Activated naive CD4-positive, alpha-beta T cell treated with Interleukin-2 at 50 U/mL for 16 hours (primary cell): ENCODE measurements at regions not wholly inside any gene's neighbourhood (a gene's known extent, or its start where the extent isn't known, plus 50 kb on each side); places are given as distances from the start of the nearest gene placed in this dataset.
"Not testable (repeated sequence)": the region's sequence is repeated elsewhere in the genome, so short reads cannot be mapped to it uniquely, and the experiment has no call there.

Experiments used
- DNase-seq: peaks from one replicate; pipeline ENCODE4 v3.0.0-alpha.2; 2020

DNA sequence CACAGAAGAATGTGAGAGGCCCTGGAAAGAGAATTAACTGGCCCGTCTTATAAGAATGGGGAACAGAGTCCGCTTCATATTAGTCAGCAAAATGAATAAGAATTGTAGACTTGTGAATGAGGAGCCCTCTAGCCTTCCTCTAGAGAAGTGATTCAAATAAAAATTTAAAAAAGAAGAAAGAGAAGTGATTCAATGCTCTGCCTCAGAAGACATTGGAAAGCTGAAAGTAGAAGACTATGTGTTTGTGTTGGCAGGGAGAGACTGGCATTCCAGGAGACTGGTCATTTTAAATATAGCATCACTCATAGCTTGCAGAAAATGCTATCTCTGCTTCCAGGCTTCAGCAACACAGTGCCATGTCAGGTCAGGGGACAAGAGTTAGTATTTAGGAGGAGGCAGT, 190.6 kb upstream of the HS3ST3A1 start:
- DNase-seq: no peak

DNA sequence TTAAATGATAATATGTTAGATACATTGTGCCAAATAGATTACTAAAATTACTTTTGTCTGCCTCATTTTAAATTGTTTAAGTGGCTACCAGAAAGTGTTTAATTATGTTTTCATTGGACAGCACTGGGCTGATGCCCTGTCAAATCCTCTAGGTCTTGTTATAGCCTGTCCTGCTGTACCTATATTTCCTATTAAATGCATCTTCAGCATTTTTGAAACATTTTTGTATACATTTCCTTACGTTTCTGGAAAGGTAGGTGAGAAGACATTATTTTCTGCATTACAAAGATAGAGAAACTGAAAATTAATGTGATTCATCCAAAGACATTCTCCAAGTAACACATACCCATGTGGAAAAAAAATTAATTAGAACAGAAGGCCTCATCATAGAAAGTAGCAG, 192.2 kb upstream of the HS3ST3A1 start:
- DNase-seq: no peak

DNA sequence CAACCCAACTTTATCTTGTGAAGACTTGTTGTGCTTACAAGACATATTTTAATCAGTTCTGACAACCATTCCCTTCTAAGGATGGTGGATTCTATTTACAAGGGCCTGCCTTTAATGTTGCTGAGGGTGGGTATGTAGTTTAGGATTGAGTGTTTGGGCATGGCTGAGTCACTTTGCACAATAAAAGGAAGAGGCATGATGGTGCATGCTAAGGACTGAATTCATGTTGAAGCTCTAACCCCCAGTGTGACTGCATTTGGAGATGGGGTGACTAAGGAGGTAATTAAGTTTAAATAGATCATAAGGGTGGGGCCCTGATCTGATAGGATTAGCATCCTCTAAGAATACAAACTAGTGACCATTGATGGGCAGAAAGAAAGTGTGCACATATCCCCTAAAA, 196.1 kb upstream of the HS3ST3A1 start:
- no peak for DNase-seq

DNA sequence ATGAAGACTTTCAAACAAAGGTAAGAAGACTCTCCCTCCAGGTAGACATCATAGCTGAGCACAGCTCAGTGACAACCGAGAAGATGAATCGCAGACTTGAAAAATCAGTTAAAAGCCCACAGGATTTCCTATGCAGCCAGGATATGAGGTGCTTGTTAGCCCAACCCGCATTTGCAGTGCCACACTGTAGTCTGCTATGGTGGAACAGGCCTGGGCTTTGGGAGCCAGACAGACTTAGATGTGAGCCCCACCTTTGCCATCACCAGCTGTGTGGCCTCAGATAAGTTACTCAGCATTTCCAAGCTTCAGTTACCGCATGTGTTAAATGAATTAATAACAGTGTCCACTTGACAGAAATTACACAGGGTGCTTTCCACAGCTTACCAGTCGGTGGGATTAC, 204.4 kb upstream of the HS3ST3A1 start:
- no peak for DNase-seq

DNA sequence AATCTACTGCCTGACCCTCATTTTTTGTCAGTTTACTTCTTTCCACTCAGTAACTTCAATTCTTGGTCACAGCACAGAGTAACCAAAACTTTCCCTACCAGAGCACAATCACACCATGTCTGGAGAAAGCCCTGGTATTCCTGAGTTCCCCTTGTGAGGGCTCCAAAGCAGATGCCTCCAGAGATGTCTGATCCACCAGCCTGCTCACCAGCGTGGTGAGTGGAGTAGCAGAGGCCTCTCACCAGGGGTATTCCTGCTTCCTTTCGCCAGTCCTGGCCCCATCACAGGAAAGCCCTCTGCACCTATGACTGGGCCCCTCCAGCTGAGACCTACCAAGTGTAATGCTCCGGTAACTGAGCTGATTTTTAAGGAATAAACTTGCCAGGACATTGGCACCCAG, 205.4 kb upstream of the HS3ST3A1 start:
- DNase-seq: no peak

DNA sequence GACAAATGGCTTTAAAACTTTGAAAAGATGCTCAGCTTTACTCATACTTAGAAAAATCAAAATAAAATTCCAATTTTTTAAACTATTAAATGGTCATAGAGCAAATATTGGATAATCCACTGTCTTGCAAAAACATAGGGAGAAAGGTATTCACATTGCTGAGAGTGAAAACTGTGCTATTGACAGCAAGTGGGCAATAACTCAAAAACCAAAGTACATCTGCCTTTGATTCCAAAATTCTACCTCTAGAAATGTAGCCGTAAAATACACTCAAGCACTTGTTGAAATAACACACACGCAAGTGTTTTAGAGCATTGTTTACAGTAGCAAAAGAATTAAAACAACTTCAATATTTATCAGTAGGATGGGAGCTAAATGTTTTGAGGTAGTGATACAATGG, 210.6 kb upstream of the HS3ST3A1 start:
- DNase-seq: no peak

DNA sequence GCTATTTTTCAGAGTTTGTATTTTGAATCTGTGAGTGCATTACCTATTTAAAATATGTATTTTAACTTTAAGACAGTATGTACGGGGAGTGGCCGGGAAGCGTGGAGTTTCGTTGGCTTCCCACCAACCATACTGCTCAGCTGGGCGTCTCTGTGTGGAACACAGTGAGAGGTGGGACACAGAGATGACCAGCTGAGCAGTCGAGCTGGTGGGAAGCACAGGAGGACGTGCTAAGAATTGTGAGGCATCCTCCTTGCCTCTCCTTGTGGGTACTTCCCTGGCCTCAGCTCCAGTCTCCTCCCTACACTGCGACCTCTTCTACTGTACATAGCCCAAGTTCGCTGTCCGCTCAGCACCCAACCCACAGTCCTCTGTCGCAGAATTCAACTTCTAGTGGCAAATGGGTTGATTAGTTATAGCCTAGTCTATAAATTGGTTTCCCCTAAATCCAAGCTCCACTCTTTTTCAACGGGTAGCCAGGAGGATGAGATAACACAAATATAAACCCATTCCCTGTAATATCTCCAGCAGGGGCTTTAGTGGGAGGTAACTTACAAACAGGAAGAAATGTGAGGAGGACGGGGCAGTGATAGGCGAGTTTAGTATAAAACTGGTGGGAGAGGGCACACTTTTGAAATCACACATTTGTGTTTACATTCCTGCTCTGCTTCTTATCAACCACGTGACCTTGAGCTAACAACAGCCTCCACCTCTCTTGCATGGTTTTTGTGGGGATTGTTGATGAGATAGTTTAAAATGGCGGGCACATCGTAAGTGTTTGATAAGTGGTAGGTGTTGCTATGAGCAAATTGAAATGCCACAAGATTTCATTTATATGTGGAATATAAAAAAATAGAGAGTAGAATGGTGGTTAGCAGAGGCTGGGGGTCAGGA, 211.9 kb upstream of the HS3ST3A1 start:
- DNase-seq: no peak

DNA sequence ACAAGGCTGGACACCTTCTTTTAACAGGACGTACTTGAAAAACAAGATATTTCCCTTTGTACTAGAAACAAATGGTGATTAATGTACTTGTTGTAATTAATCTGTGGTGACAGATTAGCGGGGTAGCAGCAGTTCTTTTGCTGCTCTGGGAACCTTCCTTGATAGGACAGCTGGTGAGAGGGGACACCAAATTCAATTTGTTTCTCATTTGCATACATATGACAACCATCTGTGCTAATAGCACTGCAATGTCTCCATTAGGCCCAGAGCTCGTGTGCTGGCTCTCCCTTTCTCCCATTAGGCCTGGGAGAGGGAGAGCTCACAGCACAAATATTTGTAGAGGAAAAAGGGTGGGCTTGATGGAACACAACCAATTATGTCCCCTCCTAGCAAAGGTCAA, 221.0 kb upstream of the HS3ST3A1 start:
- DNase-seq: no peak

DNA sequence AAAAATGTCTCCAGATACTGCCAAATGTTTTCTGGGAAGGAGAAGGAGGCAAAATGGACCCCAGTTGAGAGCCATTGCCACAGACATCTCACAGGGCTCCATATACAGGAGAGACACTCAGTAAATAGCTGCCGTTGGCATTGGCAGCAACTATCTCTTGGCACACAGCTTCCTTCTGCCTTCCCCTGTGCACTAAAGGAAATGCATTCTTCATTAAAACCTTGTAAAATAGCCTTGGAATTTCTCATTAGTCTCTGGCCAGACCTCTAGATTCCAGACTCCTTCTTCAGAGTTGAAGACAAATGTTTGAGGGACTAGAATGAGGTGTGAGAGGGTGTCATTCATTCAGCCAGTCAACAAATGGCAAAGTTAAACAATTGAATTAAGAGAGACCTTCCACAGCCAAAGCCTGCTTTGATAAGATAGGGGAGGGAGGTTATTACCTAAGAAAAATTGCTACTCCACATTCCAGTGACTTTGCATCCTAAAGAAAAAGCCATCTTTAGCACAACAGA, 223.9 kb upstream of the HS3ST3A1 start:
- DNase-seq: no peak

DNA sequence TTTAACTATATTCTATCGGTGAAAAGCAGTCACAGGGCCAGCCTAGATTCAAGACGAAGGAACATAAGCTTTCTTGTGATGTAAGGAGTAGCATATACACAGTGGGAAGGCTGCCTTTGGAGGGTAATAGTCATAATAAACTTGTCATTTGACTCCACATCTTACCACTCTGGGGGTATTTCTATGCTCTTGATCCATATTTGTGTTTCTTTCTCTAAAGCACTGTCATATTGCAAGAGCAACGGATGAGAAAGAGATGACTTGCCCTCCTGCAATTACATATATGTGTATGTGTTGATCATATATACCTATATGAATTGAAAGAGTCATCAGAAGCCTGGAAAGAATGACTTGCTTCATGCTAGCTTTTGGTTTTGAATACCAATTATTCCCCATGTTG, 225.4 kb upstream of the HS3ST3A1 start:
- no peak for DNase-seq

DNA sequence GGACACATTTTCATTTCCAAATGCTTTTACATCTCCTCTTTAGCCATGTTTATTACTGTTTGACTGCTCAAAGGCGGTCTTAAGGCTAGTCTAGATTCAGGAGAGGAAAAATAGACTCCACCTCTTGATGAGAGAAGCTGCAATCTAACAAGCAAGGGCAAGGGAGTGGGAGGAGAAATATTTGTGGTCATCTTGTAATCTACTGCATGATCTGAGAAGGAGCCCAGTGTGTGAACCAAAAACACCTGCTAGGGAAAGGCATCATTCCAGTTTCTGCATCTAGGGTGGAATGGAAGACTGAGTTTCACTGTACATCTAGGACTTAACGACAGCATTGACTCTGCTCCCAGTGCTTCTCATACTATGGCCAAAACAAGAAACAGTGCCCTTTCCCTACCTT, 232.2 kb upstream of the HS3ST3A1 start:
- no peak for DNase-seq

DNA sequence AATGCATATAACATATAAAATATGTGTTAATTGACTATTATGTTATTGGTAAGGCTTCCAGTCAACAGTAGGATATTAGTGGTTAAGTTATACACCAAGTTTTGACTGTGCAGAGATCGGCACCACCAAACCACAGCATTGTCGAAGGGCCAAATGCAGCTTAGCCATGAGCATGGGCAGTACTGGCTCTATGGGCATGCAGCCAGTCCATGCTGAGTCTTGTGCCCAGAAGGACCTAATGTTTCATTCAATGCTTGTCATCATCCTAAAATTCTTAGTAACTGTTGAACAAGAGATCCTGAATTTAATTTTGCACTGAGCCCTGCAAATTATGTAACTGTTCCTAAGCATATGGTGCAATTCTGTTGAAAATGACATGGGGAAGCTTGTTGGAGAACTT, 233.4 kb upstream of the HS3ST3A1 start:
- DNase-seq: no peak

DNA sequence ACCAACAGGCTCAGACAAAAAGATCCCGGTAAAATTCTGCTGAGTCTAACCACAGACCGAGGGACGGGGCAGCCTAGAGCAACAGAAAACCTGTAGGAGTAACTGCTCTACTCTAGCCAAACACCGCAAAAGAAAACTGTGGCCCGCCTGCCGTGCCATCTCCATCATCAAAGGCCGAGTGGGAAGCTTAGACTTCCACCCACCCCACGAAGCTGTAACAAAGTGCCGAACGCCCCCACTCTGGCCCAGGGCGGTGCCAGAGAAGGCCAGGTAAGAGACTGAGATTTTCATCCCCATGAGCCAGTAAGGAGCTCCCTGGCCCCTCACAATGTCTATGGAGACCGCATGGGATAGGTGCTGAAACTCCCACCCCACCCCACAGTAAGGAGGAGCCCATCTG, 231.9 kb upstream of the COX10 start:
- DNase-seq: no peak

DNA sequence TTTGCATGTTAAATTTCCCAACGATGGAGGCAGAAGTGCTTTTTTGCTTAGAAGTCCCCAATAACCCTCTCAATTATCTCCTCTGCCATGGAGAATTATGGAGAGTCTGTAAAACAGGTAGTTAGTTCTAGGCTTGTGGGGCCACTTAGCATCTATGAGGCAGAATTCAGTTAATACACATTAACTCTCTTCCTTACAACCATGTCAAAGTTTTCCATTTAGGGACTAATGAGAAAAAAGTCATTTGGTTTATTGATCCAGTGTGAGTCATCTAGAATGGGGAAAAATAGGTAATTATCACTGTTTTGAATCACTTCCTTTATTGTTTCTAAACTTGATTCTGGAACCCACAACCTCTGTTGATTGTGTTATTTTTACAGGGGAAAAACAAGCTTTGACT, 229.1 kb upstream of the COX10 start:
- DNase-seq: no peak

DNA sequence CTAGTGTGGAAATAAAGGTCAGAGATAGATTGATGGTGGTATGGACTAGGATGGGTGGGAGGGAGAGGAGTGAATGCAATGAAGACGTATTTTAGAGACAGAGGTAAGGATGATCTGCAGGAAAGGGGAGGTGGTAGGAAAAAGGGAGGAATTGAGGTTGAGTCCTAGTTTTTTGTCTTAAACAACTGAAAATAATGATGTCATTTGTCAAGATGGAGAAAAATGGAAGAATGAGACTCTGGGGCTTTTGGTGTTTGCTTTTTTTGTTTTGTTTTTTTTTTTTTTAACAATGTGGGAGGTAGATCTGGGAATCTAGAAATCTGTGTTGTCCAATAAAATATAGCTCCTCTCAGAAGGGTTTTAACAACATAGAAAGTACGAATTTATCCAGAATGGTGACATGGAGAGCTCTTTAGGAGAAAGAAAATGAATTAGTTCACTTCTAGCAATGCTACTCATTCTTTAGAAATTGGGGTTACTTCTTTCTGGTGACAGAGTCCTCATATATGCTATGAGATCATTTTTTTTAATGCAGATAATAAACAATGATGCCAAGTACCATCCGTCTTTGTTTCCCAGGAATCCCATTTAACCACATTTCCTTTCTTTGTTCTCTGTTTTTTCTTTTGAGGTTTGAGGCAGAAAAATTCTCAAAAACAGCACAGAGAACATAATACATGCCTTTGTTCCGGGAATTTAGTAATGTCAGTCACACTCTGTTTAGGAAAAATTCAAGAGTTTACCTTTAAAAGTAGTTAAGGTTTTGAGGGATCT, 225.3 kb upstream of the COX10 start:
- DNase-seq: no peak

DNA sequence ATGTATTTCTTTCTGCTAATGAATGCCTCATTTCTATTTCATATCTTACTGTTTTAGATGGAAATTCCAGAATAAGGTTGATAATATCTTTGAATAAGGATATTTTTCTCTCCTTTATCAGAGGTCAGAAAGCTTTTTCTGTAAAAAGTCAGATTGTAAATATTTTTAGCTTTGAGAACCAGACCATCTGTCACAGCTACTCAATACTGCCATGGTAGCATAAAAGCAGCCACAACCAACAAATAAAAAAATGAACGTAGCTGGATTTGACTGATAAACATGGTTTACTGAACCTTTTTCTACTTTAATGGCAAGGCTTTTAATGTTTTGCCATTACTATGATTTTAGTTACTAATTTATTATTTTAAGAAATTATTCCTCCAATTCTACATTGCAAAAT, 217.4 kb upstream of the COX10 start:
- DNase-seq: no peak

DNA sequence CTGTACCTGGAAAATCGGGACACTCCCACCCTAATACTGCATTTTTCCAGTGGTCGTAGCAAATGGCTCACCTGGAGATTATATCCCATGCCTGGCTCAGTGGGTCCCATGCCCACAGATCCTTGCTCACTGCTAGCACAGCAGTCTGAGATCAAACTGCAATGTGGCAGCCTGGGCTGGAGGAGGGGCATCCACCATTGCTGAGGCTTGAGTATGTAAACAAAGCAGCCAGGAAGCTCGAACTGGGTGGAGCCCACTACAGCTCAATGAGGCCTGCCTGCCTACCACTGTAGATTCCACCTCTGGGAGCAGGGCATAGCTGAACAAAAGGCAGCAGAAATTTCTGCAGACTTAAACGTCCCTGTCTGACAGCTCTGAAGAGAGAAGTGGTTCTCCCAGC, 213.6 kb upstream of the COX10 start:
- not testable (repeated sequence) for DNase-seq

DNA sequence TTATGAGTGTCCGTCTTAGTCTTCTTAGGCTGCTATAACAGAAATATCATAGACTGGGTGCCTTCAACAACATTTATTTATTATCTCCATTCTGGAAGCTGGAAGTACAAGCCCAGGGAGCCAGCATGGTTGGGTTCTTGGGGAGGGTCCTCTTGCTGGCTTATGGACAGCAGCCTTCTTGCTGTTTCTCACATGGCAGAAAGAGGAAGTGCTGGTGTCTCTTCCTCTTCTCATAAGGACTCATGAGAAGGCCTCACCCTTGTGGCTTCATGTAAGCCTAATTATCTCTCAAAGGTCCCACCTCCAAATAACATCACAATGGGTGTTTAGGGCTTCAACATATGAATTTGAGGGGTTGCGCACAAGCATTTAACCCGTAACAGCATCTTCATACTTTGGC, 207.0 kb upstream of the COX10 start:
- no peak for DNase-seq

DNA sequence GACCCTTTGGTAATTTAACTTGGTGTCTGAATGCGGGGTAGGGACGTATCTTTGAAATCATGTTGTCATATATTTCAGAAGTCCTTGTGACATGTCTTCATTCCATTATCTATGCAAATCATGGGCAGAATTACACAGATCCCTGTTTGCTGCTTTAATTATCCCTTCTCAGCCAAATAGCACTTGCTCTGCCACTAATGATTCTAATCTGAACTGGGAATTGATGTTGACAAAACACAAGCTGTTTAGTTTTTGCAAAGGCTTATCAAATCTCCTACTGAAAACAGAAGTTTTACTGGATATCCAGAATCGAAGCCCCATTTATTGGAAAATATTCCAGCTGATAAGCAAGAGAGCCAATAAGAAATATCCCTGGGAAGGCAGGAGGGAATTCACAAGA, 205.9 kb upstream of the COX10 start:
- no peak for DNase-seq

DNA sequence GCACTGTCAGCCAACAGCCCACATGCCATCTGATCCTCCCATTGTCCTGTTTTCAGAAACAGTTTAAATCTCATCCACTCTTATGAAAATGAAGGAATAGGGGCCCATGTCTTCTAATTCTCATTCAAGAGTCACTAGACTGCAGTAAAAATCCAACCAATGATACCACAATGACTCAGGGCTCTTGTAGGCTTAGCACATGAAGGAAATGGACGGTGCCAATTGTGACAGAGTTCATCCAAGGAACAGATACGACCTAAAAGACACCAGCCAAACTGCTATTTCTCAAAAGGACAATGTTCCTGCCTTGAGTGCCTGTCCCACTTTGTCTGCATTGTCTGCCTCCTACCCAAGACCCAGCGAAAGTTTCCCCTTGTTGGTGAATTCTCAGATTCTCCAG, 204.8 kb upstream of the COX10 start:
- DNase-seq: no peak

DNA sequence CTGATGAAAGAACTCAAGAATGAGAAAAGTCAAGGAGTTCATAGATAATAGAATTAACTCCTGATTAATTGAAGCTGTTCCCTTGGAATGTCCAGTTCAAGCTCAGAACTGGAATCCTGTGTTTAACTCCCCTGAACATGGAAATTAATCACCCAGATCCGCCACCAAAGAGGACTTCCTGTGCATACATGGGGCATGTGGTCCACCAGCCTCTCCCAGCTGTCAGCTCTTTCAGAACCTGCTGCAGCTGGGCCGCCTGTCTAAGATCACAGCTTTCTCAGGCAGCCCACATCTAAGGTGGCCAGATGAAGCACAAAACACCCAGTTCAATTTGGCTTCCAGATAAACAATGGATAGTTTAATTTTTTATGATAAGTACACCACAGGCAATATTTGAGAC, 203.7 kb upstream of the COX10 start:
- DNase-seq: no peak

DNA sequence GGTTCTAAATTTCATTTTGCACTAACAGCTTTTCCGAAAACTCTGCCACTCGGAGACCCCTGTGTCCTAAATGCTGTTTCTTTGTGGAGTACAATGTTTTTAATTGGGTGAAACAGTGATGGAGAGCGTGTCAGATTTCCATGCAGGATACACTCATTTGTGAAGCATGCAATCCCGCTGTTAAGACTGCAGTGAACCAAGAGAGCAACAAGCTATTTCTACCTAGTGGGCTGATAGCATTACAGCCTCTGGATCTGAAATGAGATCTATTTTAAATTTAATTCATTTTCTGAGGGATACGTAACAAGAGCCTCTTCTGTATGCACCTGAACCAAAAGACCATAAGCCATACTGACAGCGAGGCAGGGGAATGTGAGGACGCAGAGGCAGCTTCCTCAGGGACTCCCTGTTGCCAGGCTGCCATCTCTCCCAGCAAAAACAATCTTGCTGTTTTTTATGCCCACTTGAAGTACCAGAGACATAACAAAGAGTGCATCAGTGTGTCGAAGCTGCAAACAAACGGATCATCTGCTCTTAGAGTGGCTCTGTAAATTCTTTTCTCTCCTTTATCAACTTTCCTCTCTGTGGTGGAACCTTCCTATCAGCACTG, 199.9 kb upstream of the COX10 start:
- no peak for DNase-seq

DNA sequence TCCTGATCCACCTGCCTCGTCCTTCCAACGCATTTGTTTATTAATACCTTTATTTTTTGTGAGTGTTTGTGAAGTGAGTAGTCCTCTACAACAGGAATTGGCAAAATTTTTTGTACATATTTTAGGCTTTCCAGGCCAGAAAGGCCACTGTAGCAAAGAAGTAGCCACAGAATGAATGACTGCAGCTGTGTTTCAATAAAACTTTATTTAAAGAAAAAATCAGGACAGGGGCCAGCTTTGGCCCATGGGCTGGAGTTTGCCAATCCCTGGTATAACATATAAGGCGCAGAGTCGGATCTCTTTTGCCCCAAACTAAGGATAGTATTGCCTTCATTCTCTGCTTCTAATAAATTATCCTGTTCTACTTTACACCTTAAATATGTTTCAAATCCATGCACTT, 198.0 kb upstream of the COX10 start:
- no peak for DNase-seq

DNA sequence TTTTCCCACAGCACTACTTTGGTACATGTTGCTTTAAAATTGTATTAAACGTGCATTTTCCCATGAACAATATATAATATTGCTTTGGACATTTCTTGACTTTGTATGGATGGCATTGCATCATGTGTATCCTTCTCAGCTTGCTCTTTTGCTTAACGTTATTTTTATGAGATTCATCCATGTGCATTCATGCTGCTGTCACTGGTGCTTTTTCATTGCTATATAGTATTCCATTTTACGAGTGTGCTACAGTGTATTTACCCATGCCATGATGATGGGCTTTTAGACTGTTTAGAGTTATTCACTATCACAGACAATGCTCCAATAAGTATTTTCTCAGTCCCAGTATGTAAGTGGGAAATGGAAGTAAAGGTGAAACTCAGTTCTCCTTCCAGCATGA, 195.2 kb upstream of the COX10 start:
- no peak for DNase-seq
